GM18873 (cell line): ENCODE measurements at regions not wholly inside any gene's neighbourhood (a gene's known extent, or its start where the extent isn't known, plus 50 kb on each side); places are given as distances from the start of the nearest gene placed in this dataset.

Source experiments
- ATAC-seq: cut with Tn5 transposase; IDR thresholded peaks from one replicate; pipeline ENCODE4 v1.9.1; 2021; ENCODE audit warnings: mild to moderate bottlenecking, moderate library complexity, moderate number of reproducible peaks; ENCODE audit not compliant: unreplicated experiment, low FRiP score

DNA sequence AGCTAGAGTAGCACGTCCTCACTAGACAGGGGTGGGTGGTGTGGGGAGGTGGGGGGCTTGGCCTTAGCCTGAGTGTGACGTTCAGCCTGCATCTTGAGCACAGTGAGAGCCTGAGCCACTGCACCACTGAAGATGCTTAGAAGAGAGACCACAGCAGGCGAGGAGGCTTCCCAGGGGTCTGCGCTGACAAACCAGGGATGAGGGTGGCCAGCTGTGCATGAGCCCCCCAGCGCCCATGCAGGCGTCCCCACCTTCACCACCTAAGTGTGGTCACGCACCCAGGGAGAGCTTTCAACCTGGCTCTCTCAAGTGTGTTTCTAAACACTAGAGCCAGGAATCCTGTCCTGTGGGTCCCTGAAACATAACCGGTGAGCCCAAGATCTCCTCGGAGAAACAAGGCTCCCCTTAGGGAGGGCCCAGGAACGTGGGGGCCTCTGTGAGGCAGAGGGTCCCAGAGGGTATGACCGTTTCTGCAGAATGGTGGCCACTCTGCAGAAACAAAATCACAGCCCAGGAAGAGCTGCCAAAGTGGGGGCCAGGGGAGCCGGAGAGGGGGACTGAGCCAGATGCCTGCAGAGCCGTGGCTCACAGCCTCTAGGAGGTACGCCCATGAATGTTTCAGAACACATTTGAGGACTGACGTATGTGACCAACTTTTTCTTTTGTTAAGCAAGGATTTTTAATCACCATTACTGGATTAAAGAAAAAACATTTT lies 85.2 kb upstream of the INSIG1 start:
- ATAC-seq = no peak

DNA sequence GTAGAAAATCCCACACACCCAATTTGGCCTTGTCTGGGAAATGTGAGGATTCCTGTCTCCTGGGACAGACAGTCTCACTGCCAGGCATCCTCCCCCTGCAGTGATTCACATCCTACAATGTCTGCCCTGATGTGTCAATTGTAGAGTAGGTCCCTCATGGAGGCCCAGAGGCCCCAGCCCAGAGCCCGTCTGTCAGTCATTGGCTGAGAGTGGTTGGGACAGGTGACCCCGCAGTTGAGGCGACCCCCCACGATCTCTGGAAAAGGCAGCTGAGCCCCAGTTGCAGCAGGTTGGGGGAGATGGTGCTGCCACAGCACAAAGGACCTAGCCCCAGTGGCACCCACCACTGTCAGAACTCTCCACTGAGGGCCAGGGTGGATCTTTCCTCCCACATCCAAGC lies 84.3 kb upstream of the INSIG1 start:
- no peak for ATAC-seq

DNA sequence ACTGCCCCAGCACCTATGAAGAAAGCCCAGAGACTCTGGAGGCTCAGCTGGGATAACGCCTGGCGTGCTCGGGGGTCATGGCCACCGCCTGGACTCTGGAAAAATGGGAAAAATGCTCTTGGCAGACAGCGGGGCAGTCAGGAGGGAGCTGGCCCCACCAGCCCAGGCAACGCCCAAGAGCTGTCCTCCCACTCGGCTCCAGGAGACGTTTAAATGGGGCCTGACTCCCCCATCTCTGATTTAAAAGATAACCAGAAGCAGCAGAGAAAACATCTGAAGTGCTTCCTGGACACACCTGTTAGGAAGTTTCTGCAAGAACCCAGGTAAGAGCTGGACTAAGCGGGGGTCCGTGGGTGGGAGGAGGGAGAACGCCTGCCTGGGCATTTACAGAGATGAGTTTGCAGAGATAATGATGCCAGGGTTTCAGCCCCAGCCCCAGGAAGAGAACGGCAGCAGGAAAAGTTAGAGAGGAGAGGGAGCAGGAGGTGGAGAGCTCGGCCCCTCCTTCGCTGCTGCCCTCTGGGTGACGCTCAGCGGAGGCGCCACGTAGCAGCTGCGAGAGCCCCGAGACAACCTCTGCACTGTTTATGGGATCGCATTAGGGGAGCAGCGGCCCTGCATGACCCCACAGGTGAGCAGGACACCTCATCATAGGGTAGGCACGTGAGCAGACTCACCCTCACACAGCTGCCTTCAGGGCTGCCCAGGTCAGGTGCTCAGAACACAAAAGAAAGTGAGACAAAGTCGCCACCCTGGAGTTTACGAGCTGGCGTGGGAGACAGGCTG lies 83.5 kb upstream of the INSIG1 start:
- no peak for ATAC-seq

DNA sequence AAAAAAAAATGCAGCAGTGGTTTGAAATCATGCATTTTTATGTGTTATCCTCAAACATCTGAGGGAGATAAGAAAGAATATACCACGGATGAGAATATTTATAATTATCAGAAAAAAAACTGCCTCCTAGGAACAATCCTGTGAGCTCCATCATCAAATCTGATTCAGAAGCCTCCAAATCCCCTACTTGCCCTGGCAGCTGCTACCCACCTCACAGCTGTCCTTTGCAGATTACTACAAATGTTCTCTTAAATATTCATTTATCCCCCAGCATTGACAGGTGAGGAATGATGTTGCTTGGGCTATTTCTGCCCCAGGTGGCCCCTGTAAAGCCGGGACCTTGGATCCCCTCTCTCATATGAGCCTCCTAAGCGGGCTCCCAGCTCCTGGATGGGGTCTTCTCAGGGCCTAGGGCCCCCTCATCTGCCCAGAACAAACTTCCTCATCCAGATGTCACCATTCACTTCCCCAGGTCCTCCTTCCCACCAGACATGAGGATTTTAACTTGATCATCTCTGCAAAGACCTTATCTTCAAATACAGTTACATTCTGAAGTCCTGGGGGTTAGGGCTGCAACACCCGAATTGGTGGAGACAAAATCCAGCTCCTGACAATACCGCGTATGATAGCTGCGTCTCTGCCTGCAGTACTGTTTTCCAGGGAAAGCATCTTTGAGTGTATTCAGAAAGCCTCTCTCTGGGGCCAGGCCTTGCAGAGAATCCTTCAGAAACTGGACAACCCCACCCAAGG lies 81.9 kb upstream of the INSIG1 start:
- no peak for ATAC-seq

DNA sequence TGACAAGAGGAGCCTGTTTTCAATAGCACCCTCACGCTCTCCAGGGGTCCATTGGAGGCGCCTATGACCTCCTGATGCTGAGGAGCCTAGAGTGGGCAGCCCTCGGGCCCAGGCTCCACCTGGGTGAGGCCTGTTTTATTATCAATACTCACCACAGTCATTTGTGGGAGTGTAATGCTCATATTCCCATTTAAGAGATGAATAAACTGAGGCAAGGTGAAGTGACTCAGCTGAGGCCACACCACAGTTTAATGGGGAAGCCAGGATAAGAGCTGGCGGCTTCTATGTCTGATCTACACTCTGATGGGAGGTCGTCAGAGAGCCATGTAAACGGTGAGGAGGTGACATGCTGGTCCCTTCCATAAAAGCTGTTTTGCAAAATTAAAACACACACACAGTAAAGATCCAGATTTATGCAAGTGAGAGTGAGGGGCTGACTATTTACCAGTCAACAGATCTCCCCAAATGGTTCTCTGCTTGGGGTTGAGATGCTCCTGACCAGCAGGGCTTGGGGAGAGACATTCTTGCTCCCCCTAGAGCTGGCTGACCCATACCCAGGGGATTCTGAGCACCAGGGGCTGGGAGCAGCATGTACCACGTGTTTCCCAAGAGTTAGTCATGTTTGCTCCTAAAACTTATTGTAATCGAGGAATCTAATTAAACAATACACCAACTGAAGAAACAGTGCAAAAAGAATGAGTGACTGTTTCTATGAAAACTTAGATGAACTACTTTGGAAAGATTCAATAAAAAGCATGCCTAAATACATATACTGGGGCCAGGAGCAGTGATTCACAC lies 81.0 kb upstream of the INSIG1 start:
- ATAC-seq = no peak

DNA sequence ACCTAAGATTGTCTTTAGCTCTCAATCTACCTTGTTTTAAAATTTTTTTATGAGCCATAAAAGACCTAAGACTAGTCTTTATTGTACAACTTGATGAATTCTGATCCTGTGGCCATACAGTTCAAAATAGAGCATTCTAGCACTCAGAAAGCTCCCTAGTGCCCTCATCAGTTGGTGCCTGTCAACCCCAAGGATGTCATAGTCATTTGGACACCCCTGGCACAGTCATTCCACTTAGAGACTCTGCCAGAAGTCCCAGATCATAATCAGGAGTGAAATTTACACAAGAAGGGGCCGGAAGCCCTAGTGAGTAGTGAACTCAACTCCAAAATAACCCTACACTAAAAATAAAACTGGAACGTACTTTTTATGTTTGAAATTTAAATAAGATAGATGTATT lies 80.0 kb upstream of the INSIG1 start:
- no peak for ATAC-seq

DNA sequence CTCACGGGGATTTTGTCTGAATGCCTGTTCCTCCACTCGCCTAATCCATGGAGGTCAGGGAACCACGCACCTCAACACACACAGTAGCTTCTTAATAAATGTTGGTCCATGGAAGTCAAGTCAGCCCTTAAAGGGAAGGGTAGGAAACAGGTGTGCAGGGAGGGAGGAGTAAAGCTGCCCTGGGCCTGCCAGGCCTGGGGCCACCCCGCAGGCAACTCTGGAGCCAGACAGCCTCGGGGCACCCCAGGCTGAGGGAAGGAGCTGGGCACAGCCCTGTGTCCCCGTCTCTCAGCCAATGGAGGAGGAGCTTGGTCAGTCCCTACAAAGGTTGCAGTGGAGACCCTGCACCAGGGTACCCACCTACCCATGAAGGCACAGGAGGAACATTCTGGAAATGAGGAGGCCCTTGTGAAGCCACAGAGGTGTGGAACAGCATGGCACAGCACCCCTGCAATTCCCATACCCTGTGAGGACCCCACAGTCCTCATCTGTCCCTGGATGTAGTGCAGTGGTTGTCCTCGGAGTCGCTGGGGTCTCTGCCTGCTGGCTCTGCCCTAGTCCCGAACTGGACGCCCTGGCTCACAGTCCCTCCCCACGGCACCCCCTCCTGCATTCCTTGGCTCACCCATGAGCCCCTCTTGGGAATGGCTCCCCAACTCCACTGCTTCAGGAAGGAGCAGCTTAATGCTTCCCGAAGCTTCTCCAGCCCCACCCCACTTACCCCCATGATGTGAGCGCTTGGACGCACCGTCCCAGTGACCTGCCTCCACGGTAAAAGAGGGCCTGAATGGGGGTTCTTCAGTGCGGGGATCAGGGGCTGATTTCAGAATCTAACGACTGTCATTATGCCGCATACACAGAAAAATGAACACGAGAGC lies 79.2 kb upstream of the INSIG1 start:
- no peak for ATAC-seq

DNA sequence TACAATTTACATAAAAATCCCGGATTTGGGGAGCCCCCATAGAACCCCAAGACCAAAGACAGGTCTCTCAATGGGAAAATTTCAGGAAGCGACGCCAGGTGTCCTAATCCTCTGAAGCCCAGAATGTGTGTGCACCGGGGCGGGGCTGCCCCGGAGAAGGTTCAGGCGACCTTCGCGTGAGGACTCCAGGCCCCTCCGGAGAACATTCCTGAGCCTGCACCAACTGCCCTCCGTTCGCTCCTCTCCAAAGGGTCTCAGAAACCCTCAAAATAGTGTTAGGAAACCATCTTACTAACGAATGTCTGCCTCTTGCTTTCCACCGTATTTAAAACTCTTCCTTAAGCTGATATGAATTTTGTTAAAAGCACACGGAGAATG lies 78.5 kb upstream of the INSIG1 start:
- ATAC-seq = no peak

DNA sequence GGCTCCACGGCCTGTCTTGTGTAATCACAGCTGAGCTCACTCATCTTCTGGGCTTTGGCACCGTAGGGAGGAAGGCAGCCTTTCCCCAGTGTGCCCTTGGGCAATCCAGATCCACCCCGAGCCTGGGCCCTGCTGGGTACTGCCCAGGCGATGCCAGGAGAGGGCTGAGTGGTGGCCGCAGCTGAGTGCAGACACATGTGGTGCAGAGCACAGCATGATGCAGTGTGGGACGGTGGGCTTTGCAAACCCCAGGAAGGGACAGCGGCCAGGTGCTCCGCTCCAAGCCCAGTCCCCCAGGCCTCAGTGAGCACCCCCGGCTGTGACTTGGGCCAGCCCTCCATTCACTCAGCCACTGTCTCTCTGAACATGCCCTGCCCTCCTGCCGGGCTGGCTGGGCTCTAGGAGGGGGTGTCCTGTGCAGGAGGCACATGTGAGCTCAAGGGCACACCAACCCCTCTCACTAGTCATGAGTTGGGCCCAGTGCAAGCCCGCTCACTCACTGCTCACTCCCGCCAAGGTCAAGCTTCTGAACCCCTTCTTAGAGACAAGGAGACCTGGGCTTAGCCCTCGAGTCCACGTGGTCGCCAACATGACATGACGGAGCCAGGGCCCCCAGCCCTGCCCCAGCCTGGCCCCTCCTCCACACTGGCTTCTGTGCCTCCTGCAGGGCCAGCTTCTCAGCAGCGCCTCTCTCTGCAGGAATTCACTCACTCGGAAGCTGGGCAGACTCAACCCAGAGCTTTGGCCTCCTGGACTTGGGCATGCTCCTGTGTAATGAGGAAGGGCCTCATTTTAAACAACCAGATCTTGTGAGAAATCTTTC lies 77.5 kb upstream of the INSIG1 start:
- no peak for ATAC-seq

DNA sequence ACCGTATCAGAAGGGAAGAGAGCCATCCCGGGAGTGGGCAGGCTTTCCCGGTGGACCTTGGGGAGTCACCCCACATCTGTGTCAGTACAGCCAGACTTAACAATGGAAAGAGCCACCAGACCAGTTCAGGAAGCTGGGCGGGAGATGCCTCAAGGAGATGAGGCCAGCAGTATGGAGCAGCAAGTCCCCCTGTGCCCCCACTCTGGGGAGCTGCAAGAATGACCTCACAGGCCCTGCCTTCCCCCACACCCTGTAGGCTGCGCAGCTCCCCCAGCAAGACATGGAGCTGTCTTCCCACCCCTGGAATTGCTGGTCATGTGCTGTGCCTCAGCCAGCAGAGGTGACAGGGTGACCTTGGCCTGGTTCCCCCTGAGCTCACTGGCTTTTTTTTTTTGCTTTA lies 76.8 kb upstream of the INSIG1 start:
- no peak for ATAC-seq

DNA sequence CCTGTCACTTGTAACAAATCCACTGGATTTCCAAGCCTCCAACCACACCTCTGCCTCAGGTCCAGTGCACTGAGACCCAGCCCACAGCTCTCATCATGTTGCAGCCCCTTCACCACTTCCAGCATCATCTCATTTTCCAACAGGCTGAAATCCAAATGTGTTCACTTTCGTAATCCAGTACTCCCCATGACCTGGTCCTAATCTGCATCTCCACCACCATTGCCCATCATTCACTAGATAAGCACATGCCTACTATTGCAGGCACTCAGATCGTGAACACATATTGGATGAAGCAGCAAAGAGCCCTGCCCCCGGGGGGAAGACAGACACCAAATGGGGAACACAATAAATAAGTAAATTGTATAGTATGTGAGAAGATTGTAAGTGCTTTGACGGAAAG lies 76.1 kb upstream of the INSIG1 start:
- ATAC-seq = no peak

DNA sequence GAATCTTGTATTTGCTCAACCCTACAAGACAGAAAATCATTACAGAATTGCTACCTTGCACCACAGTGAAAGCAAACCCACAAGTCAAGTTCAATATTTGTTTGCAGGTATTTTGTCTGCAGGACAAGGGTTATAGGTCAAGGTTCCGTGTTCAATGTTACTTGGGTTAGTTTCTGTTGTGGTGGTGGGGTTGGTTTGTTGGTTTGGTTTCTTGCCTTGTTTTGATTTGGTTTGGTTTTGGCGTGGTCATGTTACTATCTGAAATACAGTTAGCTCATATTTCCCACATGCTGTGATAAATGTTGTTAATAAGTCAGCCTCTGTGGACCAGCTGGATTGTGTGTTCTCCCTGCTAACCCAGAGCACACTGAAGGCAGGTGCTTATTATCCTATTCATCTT lies 75.6 kb upstream of the INSIG1 start:
- no peak for ATAC-seq

DNA sequence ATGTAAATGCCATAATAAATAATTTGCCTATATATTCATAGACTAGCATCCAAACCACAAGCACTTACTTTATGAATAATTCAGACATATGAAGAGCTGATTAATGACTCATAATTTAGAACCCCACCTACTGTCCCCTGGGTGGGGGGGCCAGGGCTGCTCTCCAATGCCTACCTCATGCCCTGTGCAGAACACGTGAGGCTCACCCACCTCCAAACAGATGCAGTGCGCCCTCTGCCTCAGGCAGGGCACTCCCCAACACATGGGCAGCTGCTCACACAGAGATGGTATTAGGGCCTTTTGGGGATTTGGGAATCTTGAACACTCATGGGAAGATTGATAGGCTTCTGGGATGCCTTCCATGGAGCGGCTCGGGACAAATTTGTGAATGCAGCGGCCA lies 75.1 kb upstream of the INSIG1 start:
- ATAC-seq = no peak

DNA sequence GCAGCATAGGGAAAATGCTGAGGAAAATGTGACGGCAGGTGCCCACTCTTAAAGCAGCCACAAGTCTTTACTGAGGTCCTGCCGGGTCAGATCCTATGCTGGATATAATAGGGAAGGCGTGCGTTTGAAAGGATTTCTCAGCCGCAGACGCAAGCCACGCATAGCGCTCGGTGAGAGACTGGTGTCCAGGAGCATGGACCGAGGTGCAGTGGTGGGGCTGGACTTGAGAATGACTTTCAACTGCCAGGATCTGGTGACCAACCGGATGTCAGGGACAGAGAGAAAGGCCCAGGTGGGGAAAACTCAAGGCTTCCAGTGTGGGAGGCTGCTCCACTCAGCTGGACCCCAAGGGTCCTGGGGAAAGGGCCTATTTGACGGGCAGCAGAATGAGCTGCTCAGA lies 74.7 kb upstream of the INSIG1 start:
- ATAC-seq = no peak

DNA sequence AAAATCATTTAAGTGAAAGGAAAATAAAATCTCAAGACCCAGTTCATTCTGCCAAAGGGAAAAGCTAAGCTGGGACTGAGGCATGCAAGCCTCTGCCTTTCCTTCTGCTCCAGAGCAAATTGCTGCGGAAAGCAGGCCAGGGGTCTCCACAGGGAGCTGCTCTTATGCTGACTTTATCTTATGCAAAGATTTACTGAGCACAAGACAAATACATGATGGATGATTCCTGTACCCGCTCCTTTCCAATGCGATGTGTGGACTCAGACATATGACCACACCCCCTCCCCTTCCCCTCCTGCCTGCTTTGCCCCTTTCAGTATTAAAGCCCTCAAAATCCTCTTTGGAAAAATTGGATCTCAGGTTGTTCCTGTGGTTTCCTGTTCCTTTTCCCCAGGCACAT lies 74.2 kb upstream of the INSIG1 start:
- ATAC-seq = no peak

DNA sequence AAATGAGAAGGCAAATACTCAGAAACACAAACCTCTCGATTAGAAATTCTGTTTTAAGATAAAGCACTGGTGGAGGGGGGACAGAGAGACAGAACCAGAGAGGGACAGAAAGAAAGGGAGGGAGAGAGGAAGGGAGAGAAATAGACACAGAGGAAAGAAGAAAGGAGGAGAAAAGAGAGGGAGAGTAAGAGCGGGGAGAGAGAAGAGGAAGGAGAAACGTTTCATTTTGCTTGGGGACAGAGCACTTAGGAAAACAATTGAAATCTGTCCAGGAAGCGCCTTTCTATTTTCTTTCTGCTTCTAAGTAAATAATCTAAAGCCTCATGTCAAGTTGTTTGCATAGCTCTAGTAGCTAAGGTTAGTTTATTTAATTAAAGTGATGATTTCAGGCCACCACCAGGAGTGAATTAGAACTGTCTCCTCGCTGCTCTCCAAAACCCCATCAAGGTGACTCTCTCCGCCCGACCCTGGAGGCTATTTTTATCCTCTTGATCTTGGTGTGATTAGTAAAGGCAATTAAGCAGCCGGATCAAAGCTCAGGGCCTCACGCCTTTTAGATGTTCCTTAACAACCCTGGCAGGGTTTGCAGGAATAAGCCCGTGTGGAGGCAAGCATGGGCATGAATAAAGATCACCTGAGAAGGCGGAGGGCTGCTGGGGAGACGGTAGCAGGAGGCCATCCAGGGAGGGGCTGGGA lies 73.4 kb upstream of the INSIG1 start:
- ATAC-seq = no peak

DNA sequence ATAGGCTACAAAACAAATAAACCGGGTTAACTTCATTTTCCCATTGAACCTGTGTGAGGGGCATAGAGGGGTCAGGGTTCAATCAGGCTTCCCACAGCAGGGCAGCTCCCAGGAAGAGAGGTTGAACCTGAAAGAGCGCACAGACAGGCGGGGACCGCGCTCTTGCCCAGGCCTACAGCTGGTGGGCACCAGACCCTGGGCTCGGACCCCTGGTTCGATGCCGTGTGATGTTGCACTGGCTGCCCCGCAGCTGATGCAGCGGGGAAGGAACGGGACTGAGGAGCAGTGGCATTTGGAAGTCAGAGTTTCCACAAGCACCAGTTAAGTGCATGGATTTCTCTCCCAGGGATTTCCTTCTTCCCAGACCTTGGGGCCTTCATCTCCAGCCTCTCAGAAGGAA lies 72.6 kb upstream of the INSIG1 start:
- ATAC-seq = no peak

DNA sequence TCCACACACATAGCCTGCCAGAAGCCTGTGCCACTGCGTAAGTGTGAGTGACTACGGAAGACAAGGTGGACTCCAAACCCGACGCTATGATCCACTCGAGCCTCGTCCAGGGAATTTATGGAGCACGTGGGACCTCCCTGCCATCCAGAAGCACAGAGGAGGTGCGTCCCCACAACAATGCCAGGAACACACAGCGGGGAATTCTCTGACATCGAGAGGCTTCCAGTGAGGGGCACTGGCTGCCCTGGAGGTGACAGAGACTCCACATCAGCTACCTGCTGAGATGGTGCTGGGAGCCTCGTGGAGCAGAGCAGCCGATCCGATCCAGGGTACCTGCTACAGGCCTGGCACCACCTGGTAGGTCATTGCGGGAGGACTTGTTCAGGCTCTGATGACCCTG lies 72.2 kb upstream of the INSIG1 start:
- no peak for ATAC-seq
